ENCODE measurements at regions not wholly inside any gene's neighbourhood (a gene's known extent, or its start where the extent isn't known, plus 50 kb on each side); places are given as distances from the start of the nearest gene placed in this dataset.
A peak's percentile ranks its signal among the peaks of the same experiment; 100 is the strongest.

GRCh38 chr4:111701102-111701501, 444.2 kb upstream of the FAM241A start:
- no peak for DNase-seq (ENCODE audit: low read depth)

DNA sequence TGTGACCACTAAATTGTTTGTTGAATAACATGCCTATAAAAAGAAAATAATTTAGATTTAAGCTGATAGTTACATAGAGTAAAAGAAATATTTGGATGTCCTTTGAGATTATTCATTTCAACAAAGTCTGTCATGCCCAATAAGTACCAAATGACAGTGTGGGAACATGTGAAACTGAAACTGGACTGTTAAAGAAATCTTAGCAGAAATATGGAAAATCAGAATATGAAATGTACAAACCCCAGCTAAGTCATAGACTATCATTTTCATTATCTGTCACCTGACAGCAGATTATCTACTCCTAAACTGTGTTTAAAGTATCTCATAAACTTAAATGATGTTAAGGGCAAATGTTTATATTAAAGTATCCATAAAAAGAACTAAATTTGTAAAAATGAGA, 437.8 kb upstream of the FAM241A start:
- no peak for DNase-seq (ENCODE audit: low read depth)

- DNase-seq (ENCODE audit: low read depth) = no peak
Observed at GRCh38 chr4:111712093-111712677, 433.1 kb upstream of the FAM241A start.

DNA sequence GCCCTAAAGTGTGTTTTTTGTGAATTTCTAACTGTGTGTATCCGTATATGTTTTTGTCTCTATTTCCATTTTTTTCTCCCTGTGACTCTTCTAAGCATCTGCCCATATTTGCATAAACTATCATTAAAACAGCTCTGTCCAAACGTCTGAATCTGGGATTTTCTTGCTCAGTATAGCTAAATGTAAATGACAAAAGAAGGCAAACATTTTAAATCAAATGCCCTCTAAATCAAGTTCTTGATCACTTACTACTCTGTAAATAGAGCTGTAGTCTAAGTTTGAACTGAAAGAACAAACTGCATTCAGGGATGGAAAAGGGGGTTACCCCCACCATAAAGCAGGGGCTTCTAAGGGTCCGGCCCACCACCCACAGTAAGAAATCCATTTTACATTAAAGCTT, 432.0 kb upstream of the FAM241A start:
- no peak for DNase-seq (ENCODE audit: low read depth)

- no peak for DNase-seq (ENCODE audit: low read depth)
Observed at GRCh38 chr4:111717921-111718320, 427.3 kb upstream of the FAM241A start.

GRCh38 chr4:111718763-111719559, 426.3 kb upstream of the FAM241A start:
- DNase-seq (ENCODE audit: low read depth) = no peak

DNA sequence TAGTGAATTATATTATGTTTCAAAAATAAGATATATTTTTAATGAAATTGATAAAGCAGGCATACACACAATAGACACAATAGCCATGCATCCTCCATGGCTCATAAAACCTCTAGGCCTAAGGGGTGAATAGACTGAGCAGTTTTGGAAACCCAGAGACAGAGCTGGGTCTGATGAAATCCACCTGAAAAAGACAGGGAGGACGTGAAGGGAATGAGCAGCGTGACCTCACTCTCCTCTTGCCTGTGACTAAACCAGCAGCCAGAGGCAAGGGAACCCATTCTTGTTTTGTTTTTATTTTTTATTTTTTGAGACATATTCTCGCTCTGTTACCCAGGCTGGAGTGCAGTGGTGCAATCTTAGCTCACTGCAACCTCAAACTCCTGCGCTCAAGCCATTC, 424.4 kb upstream of the FAM241A start:
- no peak for DNase-seq (ENCODE audit: low read depth)

GRCh38 chr4:111722213-111722720, 423.0 kb upstream of the FAM241A start:
- DNase-seq (ENCODE audit: low read depth) = no peak

DNA sequence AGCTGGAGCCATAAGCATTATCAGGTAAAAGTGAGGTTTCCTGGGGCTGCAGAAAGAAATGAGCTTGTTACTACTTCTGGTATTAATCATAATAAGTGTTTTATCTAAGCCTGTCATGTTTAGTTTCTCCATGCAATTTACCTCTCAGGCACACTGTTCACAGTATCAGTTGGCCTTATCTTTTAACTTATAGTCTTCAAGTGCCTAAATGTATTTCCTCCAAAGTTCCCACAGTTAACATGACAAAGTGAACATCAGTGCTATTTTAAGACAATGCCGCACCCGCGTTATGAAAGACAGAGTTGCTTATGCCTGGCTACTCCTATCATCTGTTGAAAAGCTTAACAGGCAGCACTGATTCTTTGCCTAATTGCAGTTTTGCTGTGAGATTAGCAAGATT, 408.7 kb upstream of the FAM241A start:
- no peak for DNase-seq (ENCODE audit: low read depth)

- DNase-seq (ENCODE audit: low read depth) = no peak
Observed at GRCh38 chr4:111744847-111745246, 400.4 kb upstream of the FAM241A start.

DNA sequence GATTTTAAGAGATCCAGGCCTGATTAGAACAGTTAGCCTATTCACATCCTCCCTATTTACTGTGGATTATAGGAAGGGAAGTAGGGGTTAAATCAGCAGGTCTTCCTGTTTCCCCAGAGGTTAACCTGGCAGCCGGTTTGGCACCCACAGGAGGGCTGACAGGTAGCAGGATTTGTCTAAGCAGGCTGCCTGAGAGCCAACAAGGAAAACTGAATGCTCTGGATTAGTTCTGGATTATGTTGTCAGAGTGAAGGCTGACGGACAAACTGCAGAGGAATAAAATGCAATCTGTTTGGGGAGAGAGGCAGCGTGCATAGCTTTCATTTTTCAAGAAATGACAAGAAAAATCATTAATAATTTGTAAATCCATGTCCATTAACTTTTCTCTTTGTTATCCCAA, 397.1 kb upstream of the FAM241A start:
- no peak for DNase-seq (ENCODE audit: low read depth)

GRCh38 chr4:111754003-111754402, 391.3 kb upstream of the FAM241A start:
- DNase-seq (ENCODE audit: low read depth) = no peak

DNA sequence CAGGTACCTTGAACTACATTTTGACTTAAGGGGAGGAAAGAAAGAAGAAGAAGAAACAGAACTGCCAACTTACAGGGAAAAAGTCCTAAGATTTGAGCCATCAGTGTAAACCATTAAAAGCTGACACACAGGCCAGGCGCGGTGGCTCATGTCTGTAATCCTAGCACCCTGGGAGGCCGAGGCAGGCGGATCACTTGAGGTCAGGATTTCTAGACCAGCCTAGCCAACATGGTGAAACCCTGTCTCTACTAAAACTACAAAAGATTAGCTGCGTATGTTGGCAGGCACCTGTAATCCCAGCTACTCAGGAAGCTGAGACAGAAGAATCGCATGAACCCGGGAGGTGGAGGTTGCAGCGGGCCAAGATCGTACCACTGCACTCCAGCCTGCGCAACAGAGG, 389.7 kb upstream of the FAM241A start:
- no peak for DNase-seq (ENCODE audit: low read depth)

GRCh38 chr4:111761531-111761930, 383.7 kb upstream of the FAM241A start:
- DNase-seq (ENCODE audit: low read depth) = no peak

DNA sequence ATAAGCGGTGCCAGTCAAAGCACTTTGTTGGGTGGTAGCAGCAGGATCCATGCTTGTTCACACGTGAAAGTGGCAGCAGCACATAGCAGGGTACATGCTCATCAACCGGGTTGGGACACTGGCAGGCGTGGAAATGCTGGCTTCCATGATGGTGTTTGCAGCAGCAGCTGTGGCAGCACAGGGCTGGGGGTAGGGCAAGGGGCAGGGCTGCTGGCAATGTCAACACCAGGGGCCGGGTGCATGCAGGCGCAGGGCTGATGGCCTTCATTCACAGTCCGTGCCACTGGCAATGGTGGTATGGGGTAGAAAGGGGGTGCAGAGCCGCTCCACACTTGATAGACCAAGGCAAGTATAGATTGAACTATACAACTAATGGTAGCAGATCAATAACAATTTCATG, 374.7 kb upstream of the FAM241A start:
- no peak for DNase-seq (ENCODE audit: low read depth)

DNA sequence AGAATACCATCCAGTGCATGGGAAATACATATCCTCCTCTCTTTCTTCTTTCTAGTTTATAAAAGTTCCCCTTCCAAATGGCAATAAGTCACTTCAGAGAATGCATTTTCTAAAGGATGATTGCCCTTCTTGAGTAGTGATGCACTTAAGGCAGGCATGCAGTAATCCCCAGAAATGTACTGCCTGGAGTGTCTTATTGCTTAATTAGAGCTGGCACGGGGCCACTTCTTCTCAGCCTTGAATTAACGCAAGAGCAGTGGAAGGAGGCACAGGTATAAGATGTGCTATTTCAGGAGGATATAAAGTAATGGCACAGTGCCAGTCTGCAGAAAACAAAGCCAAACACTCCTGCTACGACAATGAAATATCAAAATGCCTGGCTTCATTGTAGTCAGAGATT, 371.4 kb upstream of the FAM241A start:
- DNase-seq (ENCODE audit: low read depth) = no peak

DNA sequence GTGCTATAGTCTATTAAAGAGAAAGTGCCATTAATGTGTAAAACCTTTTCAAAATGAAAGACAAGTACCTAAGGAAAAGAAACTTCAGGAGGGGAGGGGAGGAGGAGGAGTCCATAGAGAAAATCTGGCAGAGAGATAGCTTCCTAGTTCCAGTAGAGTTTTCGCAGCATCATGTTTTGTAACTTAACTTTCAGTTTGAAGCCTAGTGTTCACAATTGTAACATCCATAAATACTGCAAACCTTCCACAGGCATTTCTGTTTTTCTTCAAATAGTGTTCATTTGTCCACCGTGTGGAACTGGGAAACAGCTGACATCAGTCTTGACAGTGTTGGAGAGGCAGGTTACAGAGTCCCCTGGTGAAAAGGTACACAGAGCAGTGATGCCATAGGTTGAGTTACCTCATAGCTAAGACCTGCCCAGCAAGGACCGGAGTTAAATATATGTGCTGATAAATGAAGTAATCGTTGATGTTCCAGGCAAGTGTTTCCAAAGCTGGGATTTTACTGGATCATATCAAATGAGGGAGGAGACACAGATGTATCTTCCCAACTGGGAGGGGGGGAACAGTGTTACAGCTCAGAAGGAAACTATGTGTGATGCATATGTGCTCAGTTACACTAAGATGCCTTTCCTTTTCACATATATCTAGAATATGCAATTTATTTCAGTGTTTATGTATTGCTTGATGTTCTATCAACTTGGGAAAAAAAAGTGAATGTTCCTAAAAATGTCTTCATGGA, 369.5 kb upstream of the FAM241A start:
- no peak for DNase-seq (ENCODE audit: low read depth)

DNA sequence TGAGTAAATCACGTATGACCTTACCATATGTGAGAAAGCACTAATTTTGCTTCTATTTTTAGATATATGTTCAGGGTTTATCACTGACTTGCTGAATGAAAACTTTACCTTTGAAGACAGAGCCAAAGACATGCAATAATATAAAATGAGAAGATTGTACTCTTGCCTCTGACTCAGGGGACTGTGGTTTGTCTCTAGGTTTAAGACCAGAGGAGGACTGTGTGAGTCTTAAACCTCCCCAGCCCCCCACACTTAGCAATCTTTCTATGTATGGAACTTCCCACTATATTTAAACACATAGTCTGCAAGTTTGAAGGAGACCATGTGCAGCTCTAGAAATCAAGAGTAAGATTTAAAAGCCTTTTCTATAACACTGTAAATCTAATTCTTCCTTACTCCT, 368.7 kb upstream of the FAM241A start:
- DNase-seq (ENCODE audit: low read depth) = peak; percentile 2

GRCh38 chr4:111778543-111778942, 366.7 kb upstream of the FAM241A start:
- no peak for DNase-seq (ENCODE audit: low read depth)

DNA sequence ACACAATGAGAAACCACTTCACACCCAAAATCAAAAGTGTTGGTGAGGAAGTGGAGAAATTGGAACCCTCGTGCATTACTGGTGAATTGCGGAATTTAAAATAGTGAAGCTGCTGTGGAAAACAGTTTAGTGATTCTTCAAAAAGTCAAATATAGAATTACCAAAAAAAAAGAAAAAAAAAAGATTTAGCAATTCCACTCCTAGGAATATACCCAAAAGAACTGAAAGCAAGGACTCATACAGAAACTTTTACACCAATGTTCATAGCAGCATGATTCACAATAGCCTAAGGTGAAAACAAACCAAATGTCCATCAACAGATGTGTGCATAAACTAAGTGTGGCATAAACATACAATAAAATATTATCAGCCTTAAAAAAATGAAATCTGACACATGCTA, 364.3 kb upstream of the FAM241A start:
- DNase-seq (ENCODE audit: low read depth) = no peak

- no peak for DNase-seq (ENCODE audit: low read depth)
Observed at GRCh38 chr4:111781611-111782010, 363.6 kb upstream of the FAM241A start.

DNA sequence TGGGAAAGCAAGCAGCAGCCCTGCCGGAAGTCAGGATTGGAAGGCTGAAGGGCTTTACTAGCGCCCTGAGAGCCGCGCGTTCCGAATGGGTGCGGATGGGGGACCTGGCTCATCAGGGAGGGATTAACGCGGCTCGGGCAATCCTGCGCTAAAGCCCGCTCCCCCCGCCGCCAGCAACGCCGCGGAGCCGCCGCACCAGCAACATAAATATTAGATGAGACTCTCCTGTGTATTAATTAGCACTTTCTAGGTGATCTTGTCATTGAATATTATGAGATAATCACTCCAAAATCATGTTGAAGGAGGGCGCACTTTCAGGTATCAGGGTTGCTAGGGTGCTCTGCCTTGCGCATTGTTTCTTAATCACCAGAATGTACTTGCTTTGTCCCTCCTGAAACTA, 357.2 kb upstream of the FAM241A start:
- DNase-seq (ENCODE audit: low read depth) = no peak

Measured in RPMI7951 (cell line).